A673 (cell line): ENCODE measurements at regions not wholly inside any gene's neighbourhood (a gene's known extent, or its start where the extent isn't known, plus 50 kb on each side); places are given as distances from the start of the nearest gene placed in this dataset.
"Not testable (repeated sequence)": the region's sequence is repeated elsewhere in the genome, so short reads cannot be mapped to it uniquely, and the experiment has no call there.

Experiments
- BruUV-seq: library from RNA; stranded (reverse); fragments of 400-500 nt; replicated peaks from 2 replicates; lab custom pipeline; 2021; lab: Mats Ljungman, UMichigan
- CTCF ChIA-PET: fragments of 300-600 bp; sonication (Branson Sonifier 250); formaldehyde crosslinking; loops from one replicate; lab custom pipeline; 2022; ENCODE audit warnings: antibody characterized with exemption; lab: Charles Lee
- POLR2A ChIA-PET: fragments of 300-600 bp; sonication (Branson Sonifier 250); formaldehyde crosslinking; loops from one replicate; lab custom pipeline; 2022; ENCODE audit warnings: antibody characterized with exemption; ENCODE audit not compliant: low non-redundant PET; lab: Charles Lee
- DNase-seq: peaks from one replicate; pipeline ENCODE4 v3.0.0-alpha.2; 2015; ENCODE audit warnings: low spot score
- H3K27ac ChIP-seq: fragments of 200-600 bp; sonication (generic); 2 replicates; pipeline ENCODE4 v1.5.1; 2016; ENCODE audit warnings: mixed run types, low read depth, mild to moderate bottlenecking, mixed read lengths, antibody characterized with exemption, low read length; ENCODE audit not compliant: poor library complexity, severe bottlenecking
- H3K27me3 ChIP-seq: fragments of 200-600 bp; sonication (generic); replicated peaks from 2 replicates; pipeline ENCODE4 v1.6.1; 2017; ENCODE audit warnings: mixed run types, low read depth, mild to moderate bottlenecking, mixed read lengths, antibody characterized with exemption, low read length; ENCODE audit not compliant: insufficient read depth, poor library complexity
- H3K36me3 ChIP-seq: fragments of 200-600 bp; sonication (generic); 2 replicates; pipeline ENCODE4 v1.6.1; 2016; ENCODE audit warnings: mixed run types, mild to moderate bottlenecking, mixed read lengths, antibody characterized with exemption, low read length; ENCODE audit not compliant: insufficient read depth, poor library complexity, severe bottlenecking
- H3K4me1 ChIP-seq: fragments of 200-600 bp; sonication (generic); 2 replicates; pipeline ENCODE4 v1.6.1; 2017; ENCODE audit warnings: mixed run types, mild to moderate bottlenecking, mixed read lengths, antibody characterized with exemption, low read length; ENCODE audit not compliant: insufficient read depth, poor library complexity, severe bottlenecking
- H3K4me3 ChIP-seq: fragments of 200-600 bp; sonication (generic); 2 replicates; pipeline ENCODE4 v1.5.1; 2016; ENCODE audit warnings: low read depth, mixed run types, mild to moderate bottlenecking, mixed read lengths, low read length; ENCODE audit not compliant: poor library complexity, severe bottlenecking
- H3K9me3 ChIP-seq: fragments of 200-600 bp; sonication (generic); 2 replicates; pipeline ENCODE4 v1.6.1; 2016; ENCODE audit warnings: mixed run types, low read depth, mild to moderate bottlenecking, mixed read lengths, antibody characterized with exemption, low read length; ENCODE audit not compliant: poor library complexity, severe bottlenecking
- EZH2 ChIP-seq: fragments of 200-600 bp; sonication (generic); IDR thresholded peaks from 2 replicates; pipeline ENCODE4 v1.6.1; 2017; ENCODE audit warnings: borderline replicate concordance, low read depth, mild to moderate bottlenecking, mixed read lengths, antibody characterized with exemption, low read length; ENCODE audit not compliant: poor library complexity, severe bottlenecking
- intact Hi-C: fragments of 100-400 bp; cut with micrococcal nuclease; formaldehyde crosslinking; loops from one replicate; pipeline ENCODE4 v1.10.0; 2022; ENCODE audit not compliant: unreplicated experiment
- TF ChIP-seq, protein P1 (sequence below): fragments of 300-800, 200-600 bp; sonication (generic); conservative IDR thresholded peaks from 2 replicates; pipeline ENCODE4 v1.5.1; 2017; ENCODE audit warnings: low read depth, mild to moderate bottlenecking, antibody characterized with exemption, low read length, moderate library complexity, mixed read lengths

DNA sequence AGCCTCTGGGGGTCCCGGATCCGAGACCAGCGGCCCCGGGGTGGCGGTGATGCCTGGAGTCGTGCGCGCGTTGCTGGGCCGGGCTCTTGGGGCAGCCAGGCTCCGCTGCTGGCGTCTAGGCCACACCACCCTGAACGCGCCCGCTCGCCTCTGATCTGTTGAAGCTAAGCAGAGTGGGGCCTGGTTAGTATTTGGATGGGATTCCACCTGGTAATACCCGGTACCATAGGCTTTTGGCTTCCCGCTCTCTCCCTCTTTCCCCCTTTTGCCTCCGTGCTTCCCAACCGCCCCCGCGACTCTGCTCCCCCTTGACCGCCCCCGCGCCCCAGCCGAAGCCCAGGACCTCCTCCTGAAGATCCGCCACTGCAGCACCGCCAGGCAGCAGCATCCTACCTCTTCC, 1383.5 kb upstream of the DEFB115 start:
- CTCF ChIA-PET = no interaction called here
- Histone ChIP-seq H3K27me3 (no peaks in the 10 kb centered on the region), H3K4me3 (no peak overlapping the region), H3K27ac (no peak overlapping the region), H3K36me3 (no peaks in the 10 kb centered on the region), H3K4me1 (no peaks in the 10 kb centered on the region), H3K9me3 (peaks cover 35% of the 10 kb centered on the region)
- no TSS peak for BruUV-seq
- intact Hi-C loops = no loop called here
- peak; percentile 15 for DNase-seq
- TF ChIP-seq, protein P1, sequence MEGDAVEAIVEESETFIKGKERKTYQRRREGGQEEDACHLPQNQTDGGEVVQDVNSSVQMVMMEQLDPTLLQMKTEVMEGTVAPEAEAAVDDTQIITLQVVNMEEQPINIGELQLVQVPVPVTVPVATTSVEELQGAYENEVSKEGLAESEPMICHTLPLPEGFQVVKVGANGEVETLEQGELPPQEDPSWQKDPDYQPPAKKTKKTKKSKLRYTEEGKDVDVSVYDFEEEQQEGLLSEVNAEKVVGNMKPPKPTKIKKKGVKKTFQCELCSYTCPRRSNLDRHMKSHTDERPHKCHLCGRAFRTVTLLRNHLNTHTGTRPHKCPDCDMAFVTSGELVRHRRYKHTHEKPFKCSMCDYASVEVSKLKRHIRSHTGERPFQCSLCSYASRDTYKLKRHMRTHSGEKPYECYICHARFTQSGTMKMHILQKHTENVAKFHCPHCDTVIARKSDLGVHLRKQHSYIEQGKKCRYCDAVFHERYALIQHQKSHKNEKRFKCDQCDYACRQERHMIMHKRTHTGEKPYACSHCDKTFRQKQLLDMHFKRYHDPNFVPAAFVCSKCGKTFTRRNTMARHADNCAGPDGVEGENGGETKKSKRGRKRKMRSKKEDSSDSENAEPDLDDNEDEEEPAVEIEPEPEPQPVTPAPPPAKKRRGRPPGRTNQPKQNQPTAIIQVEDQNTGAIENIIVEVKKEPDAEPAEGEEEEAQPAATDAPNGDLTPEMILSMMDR = no peak
- no peak for TF ChIP-seq EZH2
- POLR2A ChIA-PET = no interaction called here

DNA sequence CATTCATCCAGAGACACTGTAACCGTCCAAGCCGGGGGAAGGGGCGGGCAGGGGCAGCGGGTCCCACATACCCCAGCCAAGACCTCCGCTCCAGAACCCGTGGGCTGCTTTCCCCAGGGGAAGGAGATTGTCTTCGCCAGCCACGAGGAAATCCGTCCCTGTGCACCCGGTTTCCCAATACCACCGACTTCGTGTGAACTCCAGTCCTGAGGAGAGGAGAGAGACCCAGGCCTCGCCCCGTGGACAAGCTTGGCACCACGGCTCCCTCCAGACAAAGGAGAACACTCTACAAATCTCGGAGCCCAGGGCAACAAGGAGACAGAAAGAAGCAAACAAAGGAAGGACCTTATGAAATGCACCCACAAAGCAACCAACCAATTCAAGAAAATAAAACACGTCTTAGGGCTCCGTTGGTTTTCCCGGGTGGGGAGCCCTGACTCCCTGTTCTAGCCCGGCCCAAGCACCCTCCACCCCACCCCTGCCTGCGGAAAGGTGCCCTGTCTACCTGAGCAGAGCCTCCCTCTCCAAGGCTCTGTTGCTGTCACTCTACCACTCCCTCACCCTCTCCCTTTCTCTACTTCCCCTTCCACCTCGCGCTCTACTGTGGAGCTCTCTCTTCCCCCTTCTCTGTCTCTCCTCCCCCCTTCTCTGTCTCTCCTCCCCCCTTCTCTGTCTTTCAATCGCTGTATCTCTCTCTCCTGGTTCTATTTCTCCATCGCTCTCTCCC, 1382.8 kb upstream of the DEFB115 start:
- Histone ChIP-seq H3K27ac (no peak overlapping the region), H3K4me1 (no peaks in the 10 kb centered on the region), H3K27me3 (no peaks in the 10 kb centered on the region), H3K36me3 (no peaks in the 10 kb centered on the region), H3K4me3 (no peak overlapping the region), H3K9me3 (peaks cover 40% of the 10 kb centered on the region)
- intact Hi-C loops = no loop called here
- ChIA-PET CTCF (no interaction called here), POLR2A (no interaction called here)
- BruUV-seq = no TSS peak
- TF ChIP-seq, protein P1 = no peak
- TF ChIP-seq EZH2 = no peak
- no peak for DNase-seq

DNA sequence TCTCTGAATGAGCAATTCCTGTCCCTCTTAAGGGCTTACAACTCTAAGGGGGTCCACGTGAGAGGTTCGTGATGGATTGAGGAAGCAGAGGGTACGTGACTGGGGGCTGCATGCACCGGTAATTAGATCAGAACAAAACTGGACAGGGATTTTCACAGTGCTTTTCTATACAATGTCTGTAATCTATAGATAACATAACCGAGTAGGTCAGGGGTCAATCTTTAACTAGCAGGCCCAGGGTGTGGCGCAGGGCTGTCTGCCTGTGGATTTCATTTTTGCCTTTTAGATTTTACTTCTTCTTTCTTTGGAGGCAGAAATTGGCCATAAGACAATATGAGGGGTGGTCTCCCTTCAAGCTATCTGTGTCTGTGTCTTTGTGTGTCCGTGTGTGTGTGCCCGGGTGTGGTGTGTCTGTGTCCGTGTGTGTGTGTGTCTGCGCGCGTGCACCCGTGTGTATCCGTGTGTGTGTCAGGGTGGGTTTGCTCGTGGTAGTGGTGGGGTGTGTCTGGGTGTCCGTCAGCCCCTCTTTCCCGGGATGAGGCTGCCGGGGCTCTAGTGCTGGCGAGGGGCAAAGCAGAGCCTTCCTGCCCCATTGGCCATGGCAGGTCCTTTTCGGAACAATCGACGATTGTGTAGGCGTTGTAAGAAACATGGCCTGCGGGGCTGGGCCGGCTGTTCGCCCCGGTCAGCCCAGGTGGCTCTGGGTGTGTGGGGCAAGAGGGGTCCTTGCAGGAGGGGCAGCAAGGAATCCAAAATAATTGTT, 1382.0 kb upstream of the DEFB115 start:
- peaks cover 40% of the 10 kb centered on the region for H3K9me3 ChIP-seq
- H3K27me3 ChIP-seq, H3K4me3 ChIP-seq, POLR2A ChIA-PET, CTCF ChIA-PET, H3K4me1 ChIP-seq, BruUV-seq, intact Hi-C loops, DNase-seq, H3K27ac ChIP-seq, H3K36me3 ChIP-seq: not testable (repeated sequence)

DNA sequence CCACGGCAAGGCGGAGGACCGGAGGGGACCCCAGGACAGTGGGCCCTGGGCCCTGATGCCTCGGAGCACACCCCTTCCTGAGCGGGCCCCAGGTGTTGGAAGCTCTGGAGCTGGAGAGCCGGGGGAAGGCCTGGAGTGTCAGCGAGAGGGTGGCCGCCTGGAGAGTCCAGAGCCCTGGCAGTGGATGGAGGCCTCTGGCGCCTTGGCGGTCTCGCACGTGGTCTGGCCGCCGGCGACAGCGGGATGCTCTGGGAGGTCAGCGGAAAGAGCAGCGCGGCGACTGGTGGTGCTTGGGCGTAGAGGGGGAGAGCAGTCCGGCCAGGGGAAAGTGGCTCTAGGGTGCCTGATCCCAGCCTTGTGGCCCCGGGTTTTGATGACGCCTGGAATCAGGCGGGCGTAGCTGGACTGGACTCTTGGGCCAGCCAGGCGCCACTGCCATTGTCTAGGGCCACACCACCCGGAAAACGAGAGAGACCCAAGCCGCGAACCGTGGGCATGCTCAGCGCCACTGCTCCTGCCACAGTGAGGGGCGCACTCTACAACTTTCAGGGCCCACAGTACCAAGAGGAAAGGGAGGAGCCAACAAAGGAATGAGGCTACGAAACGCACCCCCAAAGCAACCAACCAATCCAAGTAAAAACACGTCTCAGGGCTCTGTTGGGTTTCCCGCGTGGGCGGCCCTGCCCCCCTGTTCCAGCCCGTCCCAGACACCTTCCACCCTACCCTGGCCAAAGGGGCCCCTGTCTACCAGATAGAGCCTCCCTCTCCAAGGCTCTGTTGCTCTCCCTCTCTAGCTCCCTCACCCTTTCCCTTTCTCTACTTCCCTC, 1381.2 kb upstream of the DEFB115 start:
- BruUV-seq, POLR2A ChIA-PET, H3K27ac ChIP-seq: not testable (repeated sequence)

More for the DNA sequence above, 1381.2 kb upstream of the DEFB115 start:
- DNase-seq, H3K4me3 ChIP-seq, H3K4me1 ChIP-seq, CTCF ChIA-PET, H3K36me3 ChIP-seq, H3K27me3 ChIP-seq, intact Hi-C loops: not testable (repeated sequence)
- peaks cover 36% of the 10 kb centered on the region for H3K9me3 ChIP-seq
